GM13976 (cell line): ENCODE measurements at regions not wholly inside any gene's neighbourhood (a gene's known extent, or its start where the extent isn't known, plus 50 kb on each side); places are given as distances from the start of the nearest gene placed in this dataset.

ENCODE experiments used
- DNase-seq: peaks from one replicate; pipeline ENCODE4 v3.0.0; 2012; ENCODE audit warnings: low spot score
- CTCF ChIP-seq: IDR thresholded peaks from 2 replicates; pipeline ENCODE4 v1.5.1; 2012; ENCODE audit warnings: borderline replicate concordance, mild to moderate bottlenecking; ENCODE audit not compliant: insufficient read depth; ENCODE audit errors: extremely low read depth, missing control alignments, control extremely low read depth
- in situ Hi-C: fragments of 300-500 bp; cut with MboI; formaldehyde crosslinking; loops from one replicate; pipeline ENCODE4 v1.12.0; 2022; ENCODE audit warnings: low sequenced_read_pairs, mixed read lengths, inconsistent platforms; ENCODE audit not compliant: unreplicated experiment

GRCh38 chr2:239760596-239760995 lies 264.5 kb downstream of the NDUFA10 start:
- DNase-seq = no peak
- in situ Hi-C loops = no loop called here
- no peak for TF ChIP-seq CTCF

GRCh38 chr2:239758279-239758877 lies 266.8 kb downstream of the NDUFA10 start:
- DNase-seq = no peak

GRCh38 chr2:239756790-239757760 lies 268.1 kb downstream of the NDUFA10 start:
- DNase-seq = no peak
- in situ Hi-C loops = no loop called here
- TF ChIP-seq CTCF = no peak

More at GRCh38 chr2:239758279-239758877, 266.8 kb downstream of the NDUFA10 start:
- in situ Hi-C loops = no loop called here
- TF ChIP-seq CTCF = no peak

GRCh38 chr2:239756031-239756789 lies 268.9 kb downstream of the NDUFA10 start:
- no peak for DNase-seq
- in situ Hi-C loops = no loop called here

GRCh38 chr2:239753401-239753837 lies 271.7 kb downstream of the NDUFA10 start:
- TF ChIP-seq CTCF = no peak
- in situ Hi-C loops = no loop called here
- no peak for DNase-seq

More at GRCh38 chr2:239756031-239756789, 268.9 kb downstream of the NDUFA10 start:
- TF ChIP-seq CTCF = no peak

GRCh38 chr2:239752951-239753350 lies 272.2 kb downstream of the NDUFA10 start:
- in situ Hi-C loops = no loop called here
- no peak for DNase-seq
- TF ChIP-seq CTCF = no peak
